Upper lobe of right lung (tissue), 1 donor: ENCODE measurements at regions not wholly inside any gene's neighbourhood (a gene's known extent, or its start where the extent isn't known, plus 50 kb on each side); places are given as distances from the start of the nearest gene placed in this dataset.

Source experiments
- ATAC-seq: fragments of 200-7000 bp; cut with Tn5 transposase; one replicate; pipeline ENCODE4 v1.9.1; 2020; ENCODE audit warnings: mild to moderate bottlenecking, moderate library complexity
- DNase-seq: peaks from one replicate; pipeline ENCODE4 v3.0.0-alpha.2; 2020
- H3K27ac ChIP-seq: fragments of 200-600 bp; one replicate; pipeline ENCODE4 v1.8.0; 2022
- H3K27me3 ChIP-seq: fragments of 200-600 bp; one replicate; pipeline ENCODE4 v1.8.0; 2022; ENCODE audit warnings: mild to moderate bottlenecking
- H3K36me3 ChIP-seq: fragments of 200-600 bp; one replicate; pipeline ENCODE4 v1.8.0; 2022
- H3K4me1 ChIP-seq: fragments of 200-600 bp; one replicate; pipeline ENCODE4 v1.8.0; 2022
- H3K4me3 ChIP-seq: fragments of 200-600 bp; one replicate; pipeline ENCODE4 v1.8.0; 2022; ENCODE audit warnings: mild to moderate bottlenecking
- H3K9me3 ChIP-seq: fragments of 200-600 bp; one replicate; pipeline ENCODE4 v1.8.0; 2022
- intact Hi-C: fragments of 100-400 bp; cut with DNase I; formaldehyde crosslinking; loops from one replicate; pipeline ENCODE4 v1.11.0; 2022
- TF ChIP-seq, protein P1 (sequence below): fragments of 200-600 bp; IDR thresholded peaks from one replicate; pipeline ENCODE4 v1.8.0; 2022; ENCODE audit warnings: antibody characterized with exemption
- donor health status: DM: no; HTN: yes; CAD: no; lungs with severe emphysema.

GRCh38 chr12:19779395-19780056 lies 340.2 kb downstream of the AEBP2 start:
- Histone ChIP-seq H3K36me3 (no peaks in the 10 kb centered on the region), H3K4me3 (no peak overlapping the region), H3K4me1 (no peaks in the 10 kb centered on the region), H3K9me3 (no peaks in the 10 kb centered on the region), H3K27me3 (no peaks in the 10 kb centered on the region), H3K27ac (no peak overlapping the region)
- intact Hi-C loops = no loop called here
- DNase-seq = no peak
- TF ChIP-seq, protein P1, sequence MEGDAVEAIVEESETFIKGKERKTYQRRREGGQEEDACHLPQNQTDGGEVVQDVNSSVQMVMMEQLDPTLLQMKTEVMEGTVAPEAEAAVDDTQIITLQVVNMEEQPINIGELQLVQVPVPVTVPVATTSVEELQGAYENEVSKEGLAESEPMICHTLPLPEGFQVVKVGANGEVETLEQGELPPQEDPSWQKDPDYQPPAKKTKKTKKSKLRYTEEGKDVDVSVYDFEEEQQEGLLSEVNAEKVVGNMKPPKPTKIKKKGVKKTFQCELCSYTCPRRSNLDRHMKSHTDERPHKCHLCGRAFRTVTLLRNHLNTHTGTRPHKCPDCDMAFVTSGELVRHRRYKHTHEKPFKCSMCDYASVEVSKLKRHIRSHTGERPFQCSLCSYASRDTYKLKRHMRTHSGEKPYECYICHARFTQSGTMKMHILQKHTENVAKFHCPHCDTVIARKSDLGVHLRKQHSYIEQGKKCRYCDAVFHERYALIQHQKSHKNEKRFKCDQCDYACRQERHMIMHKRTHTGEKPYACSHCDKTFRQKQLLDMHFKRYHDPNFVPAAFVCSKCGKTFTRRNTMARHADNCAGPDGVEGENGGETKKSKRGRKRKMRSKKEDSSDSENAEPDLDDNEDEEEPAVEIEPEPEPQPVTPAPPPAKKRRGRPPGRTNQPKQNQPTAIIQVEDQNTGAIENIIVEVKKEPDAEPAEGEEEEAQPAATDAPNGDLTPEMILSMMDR = no peak
- ATAC-seq = peak; percentile 54

DNA sequence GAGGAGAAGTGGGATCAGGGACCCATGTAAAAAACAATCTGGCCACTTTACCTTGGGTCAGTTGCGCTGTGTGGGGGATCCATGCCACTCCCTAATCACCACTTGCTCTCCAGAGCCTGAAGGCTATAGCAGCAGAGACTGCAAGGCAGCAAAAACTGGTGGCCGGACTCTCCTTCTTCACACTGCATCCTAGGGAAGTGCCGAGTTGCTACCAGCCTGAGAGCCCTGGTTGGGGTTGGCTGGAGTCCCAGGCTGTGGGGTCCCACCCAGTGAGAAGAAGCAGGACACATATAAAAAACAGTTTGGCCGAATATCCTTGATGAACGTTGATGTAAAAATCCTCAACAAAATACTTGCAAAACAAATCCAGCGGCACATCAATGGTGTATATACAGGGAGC lies 341.2 kb downstream of the AEBP2 start:
- ATAC-seq (no peak), DNase-seq (no peak)
- H3K36me3 ChIP-seq = no peaks in the 10 kb centered on the region
- no peaks in the 10 kb centered on the region for H3K27me3 ChIP-seq
- no peaks in the 10 kb centered on the region for H3K9me3 ChIP-seq
- H3K4me1 ChIP-seq = no peaks in the 10 kb centered on the region
- no peak overlapping the region for H3K4me3 ChIP-seq
- intact Hi-C loops = no loop called here
- no peak overlapping the region for H3K27ac ChIP-seq
- TF ChIP-seq, protein P1 = no peak

GRCh38 chr12:19783547-19784444 lies 344.5 kb downstream of the AEBP2 start:
- H3K27ac ChIP-seq = no peak overlapping the region
- H3K36me3 ChIP-seq = no peaks in the 10 kb centered on the region
- TF ChIP-seq, protein P1 = no peak
- DNase-seq (no peak), ATAC-seq (peak; percentile 15)
- H3K4me1 ChIP-seq = no peaks in the 10 kb centered on the region
- H3K4me3 ChIP-seq = no peak overlapping the region
- H3K27me3 ChIP-seq = no peaks in the 10 kb centered on the region
- no peaks in the 10 kb centered on the region for H3K9me3 ChIP-seq
- intact Hi-C loops = no loop called here

DNA sequence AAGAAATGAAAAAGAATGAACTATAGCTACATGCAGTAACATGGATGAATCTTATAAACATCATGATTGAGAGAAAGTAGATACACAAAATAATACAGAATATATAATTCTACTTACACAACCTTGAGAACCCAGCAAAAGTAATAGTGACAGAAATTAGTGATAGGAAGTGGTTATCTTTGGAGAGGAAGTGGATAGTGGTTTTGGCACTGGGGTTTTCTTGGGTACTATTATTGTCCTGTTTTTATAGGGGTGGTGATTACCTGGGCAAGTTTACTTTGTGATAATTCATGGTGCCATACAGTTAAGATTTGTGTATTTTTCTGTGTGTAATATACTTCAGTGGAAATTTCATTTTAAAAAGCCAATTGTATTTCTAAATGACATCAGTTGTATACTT lies 352.7 kb downstream of the AEBP2 start:
- H3K27ac ChIP-seq = no peak overlapping the region
- no peaks in the 10 kb centered on the region for H3K4me1 ChIP-seq
- H3K9me3 ChIP-seq = no peaks in the 10 kb centered on the region
- TF ChIP-seq, protein P1 = no peak
- no peaks in the 10 kb centered on the region for H3K27me3 ChIP-seq
- no peak for ATAC-seq
- intact Hi-C loops = no loop called here
- no peaks in the 10 kb centered on the region for H3K36me3 ChIP-seq
- no peak overlapping the region for H3K4me3 ChIP-seq
- DNase-seq = no peak

DNA sequence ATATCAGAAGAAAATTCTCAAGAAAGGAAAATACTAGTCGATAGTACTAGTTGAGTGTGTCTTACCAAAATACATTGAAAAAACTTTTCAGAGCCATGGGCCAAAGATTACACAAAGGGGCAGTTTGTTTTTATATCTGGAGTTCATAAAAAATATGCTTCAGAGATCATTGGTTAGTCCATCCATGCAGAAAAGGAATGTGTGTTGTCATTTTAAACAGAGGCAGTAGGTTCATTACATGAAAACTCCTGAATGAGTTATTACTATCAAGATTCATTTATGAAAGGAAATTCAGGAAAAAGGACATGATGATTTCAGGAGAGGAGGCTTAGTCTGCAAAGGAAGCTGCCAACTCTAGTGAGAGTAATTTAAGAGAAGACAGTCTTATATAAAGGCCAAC lies 354.8 kb downstream of the AEBP2 start:
- no peaks in the 10 kb centered on the region for H3K4me1 ChIP-seq
- DNase-seq (no peak), ATAC-seq (no peak)
- H3K9me3 ChIP-seq = no peaks in the 10 kb centered on the region
- H3K27me3 ChIP-seq = no peaks in the 10 kb centered on the region
- intact Hi-C loops = no loop called here
- H3K36me3 ChIP-seq = no peaks in the 10 kb centered on the region
- TF ChIP-seq, protein P1 = no peak
- H3K27ac ChIP-seq = no peak overlapping the region
- H3K4me3 ChIP-seq = no peak overlapping the region
